Kidney epithelial cell (primary cell): ENCODE measurements at regions not wholly inside any gene's neighbourhood (a gene's known extent, or its start where the extent isn't known, plus 50 kb on each side); places are given as distances from the start of the nearest gene placed in this dataset.

Source experiments
- DNase-seq: peaks from one replicate; pipeline ENCODE4 v3.0.0-alpha.2; 2010; ENCODE audit warnings: low read depth
- H3K27me3 ChIP-seq: 2 replicates; pipeline ENCODE4 v1.6.0; 2011; ENCODE audit warnings: low read length; ENCODE audit not compliant: control insufficient read depth, insufficient read depth
- H3K36me3 ChIP-seq: 2 replicates; pipeline ENCODE4 v1.5.1; 2011; ENCODE audit warnings: low read length; ENCODE audit not compliant: control insufficient read depth, insufficient read depth
- H3K4me3 ChIP-seq: 2 replicates; pipeline ENCODE4 v1.5.1; 2011; ENCODE audit warnings: low read depth, mild to moderate bottlenecking, control low read depth, low read length
- CTCF ChIP-seq: IDR thresholded peaks from 2 replicates; pipeline ENCODE4 v1.5.1; 2011; ENCODE audit warnings: mild to moderate bottlenecking, moderate library complexity, low read length, control low read depth, inconsistent platforms; ENCODE audit not compliant: insufficient read depth, poor library complexity, severe bottlenecking

- H3K4me3 ChIP-seq: no peak overlapping the region
- H3K36me3 ChIP-seq: no peaks in the 10 kb centered on the region
- no peak for TF ChIP-seq CTCF
- DNase-seq: no peak
- H3K27me3 ChIP-seq: no peaks in the 10 kb centered on the region
Measured at GRCh38 chr2:7492719-7493118, 575.5 kb downstream of the RNF144A start.

- no peaks in the 10 kb centered on the region for H3K36me3 ChIP-seq
- no peak for TF ChIP-seq CTCF
- H3K4me3 ChIP-seq: no peak overlapping the region
- H3K27me3 ChIP-seq: no peaks in the 10 kb centered on the region
- DNase-seq: no peak
Measured at GRCh38 chr2:7497178-7497577, 580.0 kb downstream of the RNF144A start.

GRCh38 chr2:7499018-7499417 is 581.8 kb downstream of the RNF144A start:
- no peak for DNase-seq
- H3K4me3 ChIP-seq: no peak overlapping the region
- no peak for TF ChIP-seq CTCF
- no peaks in the 10 kb centered on the region for H3K27me3 ChIP-seq
- H3K36me3 ChIP-seq: no peaks in the 10 kb centered on the region

- H3K4me3 ChIP-seq: no peak overlapping the region
- DNase-seq: no peak
- no peaks in the 10 kb centered on the region for H3K36me3 ChIP-seq
- H3K27me3 ChIP-seq: no peaks in the 10 kb centered on the region
- no peak for TF ChIP-seq CTCF
Measured at GRCh38 chr2:7502336-7502735, 585.1 kb downstream of the RNF144A start.

GRCh38 chr2:7508296-7508943 is 591.2 kb downstream of the RNF144A start:
- DNase-seq: no peak
- no peaks in the 10 kb centered on the region for H3K36me3 ChIP-seq
- no peaks in the 10 kb centered on the region for H3K27me3 ChIP-seq
- no peak for TF ChIP-seq CTCF
- no peak overlapping the region for H3K4me3 ChIP-seq

- no peaks in the 10 kb centered on the region for H3K27me3 ChIP-seq
- H3K36me3 ChIP-seq: no peaks in the 10 kb centered on the region
- TF ChIP-seq CTCF: no peak
- H3K4me3 ChIP-seq: no peak overlapping the region
- DNase-seq: no peak
Measured at GRCh38 chr2:7510353-7510752, 593.1 kb downstream of the RNF144A start.
